Choroid plexus epithelial cell (primary cell): ENCODE measurements at regions not wholly inside any gene's neighbourhood (a gene's known extent, or its start where the extent isn't known, plus 50 kb on each side); places are given as distances from the start of the nearest gene placed in this dataset.

Experiments used
- DNase-seq: peaks from one replicate; pipeline ENCODE4 v3.0.0-alpha.2; 2010; ENCODE audit warnings: low read depth
- H3K4me3 ChIP-seq: 2 replicates; pipeline ENCODE4 v1.5.1; 2011; ENCODE audit warnings: low read depth, mild to moderate bottlenecking, control low read depth, low read length, moderate library complexity
- CTCF ChIP-seq: conservative IDR thresholded peaks from 2 replicates; pipeline ENCODE4 v1.5.1; 2011; ENCODE audit warnings: low read depth, mild to moderate bottlenecking, control low read depth, inconsistent platforms, low read length, moderate library complexity

DNA sequence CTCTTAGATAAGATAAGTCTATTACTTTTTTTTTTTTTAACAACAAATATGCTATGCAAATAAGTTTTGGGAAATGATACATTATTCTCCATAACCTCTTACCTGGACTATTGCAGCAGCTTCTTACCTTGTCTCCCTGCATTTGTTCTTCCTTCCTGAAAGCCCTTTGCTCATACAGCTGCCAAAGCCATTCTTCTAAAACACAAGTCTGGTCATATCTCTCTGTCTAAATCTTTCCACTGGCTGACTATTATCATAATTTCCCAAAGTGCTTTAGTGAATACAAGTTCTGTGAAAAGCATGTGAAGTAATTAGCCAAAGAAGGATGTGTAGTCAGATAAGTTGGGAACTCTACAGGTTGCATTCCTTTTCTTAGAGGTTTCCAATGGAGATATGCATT, 115.4 kb upstream of the CNTLN start:
- H3K4me3 ChIP-seq = no peak overlapping the region
- TF ChIP-seq CTCF = no peak
- DNase-seq = no peak

DNA sequence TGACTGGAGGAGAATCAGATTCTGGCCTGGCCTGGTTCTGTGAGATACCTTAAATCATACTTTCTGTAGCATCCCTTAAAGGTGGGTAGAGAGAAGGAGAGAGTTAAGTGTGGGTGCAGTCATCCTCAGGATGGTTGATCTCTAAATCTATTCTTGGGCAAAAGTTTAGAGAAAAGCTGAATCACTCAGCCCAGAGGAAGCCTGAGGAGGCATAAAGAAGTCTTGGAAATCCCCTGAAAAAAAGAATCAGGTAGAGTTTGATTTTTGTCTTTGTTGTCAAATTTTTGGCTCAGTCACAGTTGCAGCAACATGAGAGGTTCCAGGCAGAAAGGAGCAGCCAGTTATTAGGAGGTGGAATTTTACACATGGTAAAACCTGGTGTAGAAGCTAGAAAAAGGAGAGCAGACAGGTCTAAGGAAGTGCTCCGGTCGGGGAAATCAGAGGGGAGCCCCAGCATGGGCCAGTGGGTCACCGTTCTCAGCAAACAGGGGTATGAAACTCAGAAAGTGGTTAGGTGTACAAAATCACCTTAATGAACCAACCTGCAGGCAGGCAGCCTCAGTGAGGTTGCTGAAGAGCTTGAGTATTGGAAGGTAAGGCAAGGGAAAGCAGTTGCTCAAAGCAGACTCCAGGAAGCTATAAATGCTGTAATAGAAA, 116.2 kb upstream of the CNTLN start:
- TF ChIP-seq CTCF = no peak
- H3K4me3 ChIP-seq = no peak overlapping the region
- DNase-seq = peak; percentile 6

- DNase-seq = peak; percentile 14
- H3K4me3 ChIP-seq = no peak overlapping the region
- TF ChIP-seq CTCF = no peak
These were observed 116.8 kb upstream of the CNTLN start for GRCh38 chr9:17017931-17018491.

DNA sequence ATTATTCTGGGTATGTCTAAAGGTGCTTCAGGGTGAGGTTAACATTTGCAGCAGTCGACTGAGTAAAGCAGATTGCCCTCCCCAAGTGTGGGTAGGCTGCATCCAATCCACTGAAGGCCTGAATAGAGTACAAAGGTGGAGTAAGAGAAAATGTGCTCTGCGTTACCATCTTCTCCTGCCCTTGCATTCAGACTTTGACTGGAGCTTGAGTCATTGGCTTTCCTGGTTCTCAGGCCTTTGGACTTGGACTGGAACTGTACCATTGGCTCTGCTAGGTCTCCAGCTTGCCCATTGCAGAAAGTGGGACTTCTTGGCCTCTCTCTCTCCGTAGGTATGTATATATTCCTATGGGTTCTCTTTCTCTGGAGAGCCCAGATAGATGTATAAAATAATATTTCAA, 120.9 kb upstream of the CNTLN start:
- H3K4me3 ChIP-seq = no peak overlapping the region
- no peak for DNase-seq
- TF ChIP-seq CTCF = no peak

DNA sequence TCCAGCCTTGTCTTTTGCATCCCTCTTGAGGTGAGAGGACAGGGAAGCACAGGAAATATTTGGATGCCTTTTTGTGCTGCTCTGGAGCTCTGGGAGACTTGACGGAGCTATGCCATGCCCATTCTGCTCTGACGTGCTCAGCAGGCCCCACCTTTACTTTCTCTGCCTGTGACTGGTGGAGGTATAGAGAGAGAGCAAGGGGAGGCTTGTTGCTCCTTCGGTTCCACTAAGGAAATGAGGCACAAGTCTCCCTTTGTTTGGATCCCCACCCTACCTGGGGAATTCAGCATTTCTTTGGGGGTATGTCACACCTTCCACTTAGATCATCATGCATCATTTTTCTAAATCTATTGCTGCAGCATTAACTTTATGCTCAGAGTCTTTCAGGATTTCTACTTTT, 121.8 kb upstream of the CNTLN start:
- DNase-seq = no peak
- TF ChIP-seq CTCF = no peak
- H3K4me3 ChIP-seq = no peak overlapping the region

DNA sequence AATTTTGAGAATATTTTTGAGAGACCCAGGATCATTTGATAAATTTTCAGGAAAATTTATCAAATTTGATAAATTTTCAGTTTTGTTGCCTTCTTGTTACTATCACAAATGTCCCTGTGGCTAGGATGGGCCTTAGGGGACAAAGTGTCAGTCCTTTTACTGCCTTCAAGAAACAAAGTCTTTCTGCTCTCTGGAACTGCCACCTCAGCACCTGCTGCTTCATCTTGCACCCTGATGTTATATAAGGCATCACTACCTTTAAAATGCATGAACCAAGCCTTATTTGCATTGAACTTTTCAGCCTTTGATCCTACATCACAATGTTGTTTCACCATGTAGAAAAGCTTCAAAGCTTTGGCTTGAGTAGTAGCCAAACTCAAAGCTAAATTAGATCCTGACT, 123.0 kb upstream of the CNTLN start:
- no peak overlapping the region for H3K4me3 ChIP-seq
- TF ChIP-seq CTCF = no peak
- DNase-seq = no peak

DNA sequence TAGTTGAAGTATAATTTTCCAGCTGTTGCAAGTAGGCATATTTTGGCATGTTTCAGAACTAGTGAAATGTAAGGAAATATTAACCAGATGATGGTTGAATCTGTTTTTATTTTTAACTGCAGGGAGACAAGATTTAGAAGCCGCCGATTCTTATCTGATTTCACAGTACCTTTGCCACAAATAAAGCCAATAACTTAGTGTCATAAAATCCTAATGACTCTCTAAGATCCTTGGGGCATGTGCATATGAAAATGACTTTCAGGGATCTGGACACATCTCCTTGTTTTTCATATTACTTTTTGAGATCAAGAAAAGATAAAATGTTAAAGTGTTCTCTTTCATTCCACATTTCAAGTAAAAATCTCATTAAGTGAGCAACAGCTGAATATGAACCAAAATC, 125.8 kb upstream of the CNTLN start:
- no peak for TF ChIP-seq CTCF
- DNase-seq = no peak
- no peak overlapping the region for H3K4me3 ChIP-seq
